Astrocyte of the hippocampus (primary cell): ENCODE measurements at regions not wholly inside any gene's neighbourhood (a gene's known extent, or its start where the extent isn't known, plus 50 kb on each side); places are given as distances from the start of the nearest gene placed in this dataset.
"Not testable (repeated sequence)": the region's sequence is repeated elsewhere in the genome, so short reads cannot be mapped to it uniquely, and the experiment has no call there.

Experiments
- DNase-seq: peaks from one replicate; pipeline ENCODE4 v3.0.0; 2011; ENCODE audit warnings: low read depth, low spot score

DNA sequence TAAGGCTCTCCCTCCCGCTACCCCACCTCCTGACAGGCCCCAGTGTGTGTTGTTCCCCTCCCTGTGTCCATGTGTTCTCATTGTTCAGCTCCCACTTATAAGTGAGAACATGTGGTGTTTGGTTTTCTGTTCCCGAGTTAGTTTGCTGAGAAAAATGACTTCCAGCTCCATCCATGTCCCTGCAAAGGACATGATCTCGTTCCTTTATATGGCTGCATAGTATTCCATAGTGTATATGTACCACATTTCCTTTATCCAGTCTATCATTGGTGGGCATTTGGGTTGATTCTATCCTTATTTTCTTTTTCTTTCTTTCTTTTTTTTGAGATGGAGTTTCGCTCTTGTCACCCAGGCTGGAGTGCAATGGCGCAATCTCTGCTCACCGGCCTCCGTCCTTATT lies 57.8 kb upstream of the RASSF3 start:
- not testable (repeated sequence) for DNase-seq

DNA sequence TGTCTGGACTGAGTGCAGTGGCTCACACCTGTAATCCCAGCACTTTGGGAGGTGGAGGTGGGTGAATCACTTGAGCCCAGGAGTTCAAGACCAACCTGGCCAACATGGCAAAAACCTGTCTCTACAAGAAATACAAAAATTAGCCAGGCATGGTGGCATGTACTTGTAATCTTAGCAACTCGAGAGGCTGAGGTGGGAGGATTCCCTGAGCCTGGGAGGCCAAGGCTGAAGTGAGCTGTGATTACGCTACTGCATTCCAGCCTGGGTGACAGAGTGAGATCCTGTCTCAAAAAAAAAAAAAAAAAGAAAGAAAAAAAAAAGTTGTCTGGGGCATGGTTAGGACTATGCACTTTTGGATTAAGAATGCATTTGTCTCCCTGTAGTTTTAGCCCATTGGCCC lies 56.6 kb upstream of the RASSF3 start:
- not testable (repeated sequence) for DNase-seq

DNA sequence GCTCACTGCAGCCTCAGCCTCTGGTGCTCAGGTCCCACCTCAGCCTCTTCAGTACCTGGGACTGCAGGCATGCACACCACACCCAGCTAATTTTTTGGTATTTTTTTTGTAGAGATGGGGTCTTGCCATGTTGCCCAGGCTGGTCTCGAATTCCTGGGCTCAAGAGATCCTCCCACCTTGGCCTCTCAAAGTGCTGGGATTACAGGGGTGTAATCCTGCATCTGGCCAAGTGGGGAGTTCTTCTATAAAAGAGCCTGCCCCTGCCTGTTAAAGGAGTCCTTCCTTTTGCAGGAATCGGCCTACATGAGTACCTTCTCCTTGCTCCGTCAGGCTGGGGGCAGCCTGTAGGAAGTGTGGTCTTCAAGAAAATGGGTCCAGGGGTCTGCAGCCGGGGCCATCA lies 54.1 kb upstream of the RASSF3 start:
- DNase-seq, result no peak

DNA sequence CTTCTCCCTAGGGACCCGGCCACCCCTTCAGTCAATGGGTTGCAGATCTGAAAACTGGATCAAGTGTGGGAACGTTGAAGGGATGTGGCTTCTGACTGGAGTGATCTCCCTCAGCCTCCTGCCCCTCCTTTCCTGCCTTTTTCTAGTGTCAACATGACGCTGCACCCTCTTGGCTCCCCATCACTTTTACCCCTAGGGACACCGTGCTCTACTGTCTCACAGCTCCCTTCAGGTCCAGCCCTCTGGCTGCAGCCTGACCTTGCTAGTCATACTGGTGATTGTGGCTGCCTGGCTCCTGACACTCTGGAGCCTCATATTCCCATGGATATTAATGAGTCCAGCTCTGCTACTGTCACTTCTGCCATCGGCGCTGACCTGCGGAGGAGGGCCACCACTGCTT lies 51.5 kb upstream of the RASSF3 start:
- no peak for DNase-seq

DNA sequence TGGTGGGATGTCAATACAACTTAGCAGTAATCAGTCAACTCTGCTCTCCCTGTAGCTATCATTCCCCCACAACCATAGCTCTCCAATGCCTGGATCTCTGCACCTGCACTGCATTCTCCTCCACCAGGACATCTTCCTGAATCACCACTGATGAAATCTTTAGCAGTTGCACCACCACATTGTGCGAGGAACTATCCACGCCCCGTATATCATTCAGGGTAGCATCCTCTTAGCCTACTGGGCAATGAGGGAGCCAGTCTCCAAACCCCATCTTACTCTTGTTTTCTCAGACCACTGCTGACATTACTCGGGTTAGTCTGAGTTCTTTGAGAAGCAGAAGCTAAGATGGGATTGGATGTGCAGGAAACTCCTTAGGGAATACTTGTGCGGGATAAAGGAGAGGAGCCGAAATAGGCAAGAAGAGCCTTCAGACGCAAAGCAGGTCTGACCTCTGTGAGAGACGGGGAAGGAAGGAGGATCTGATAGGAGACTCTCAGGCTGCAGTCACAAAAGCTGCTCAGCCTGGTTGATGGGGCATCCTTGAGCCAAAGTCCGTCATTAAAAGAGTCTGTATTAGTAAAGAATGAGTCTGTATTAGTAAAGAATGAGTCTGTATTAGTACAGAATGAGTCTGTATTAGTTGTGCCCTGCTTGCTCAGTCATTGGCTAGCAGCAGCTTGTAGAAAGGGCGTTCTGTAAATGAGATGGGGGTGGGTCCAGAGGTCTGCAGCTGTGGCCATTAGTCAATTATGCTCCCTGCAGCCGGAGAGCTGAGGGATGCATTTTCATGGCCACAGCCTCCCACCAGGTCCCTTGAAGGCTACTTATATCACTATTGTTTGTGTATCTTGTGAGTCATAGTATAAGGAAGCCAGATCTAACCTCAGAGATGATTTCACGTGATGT lies 49.6 kb upstream of the RASSF3 start:
- peak; percentile 77 for DNase-seq
